ENCODE measurements at regions not wholly inside any gene's neighbourhood (a gene's known extent, or its start where the extent isn't known, plus 50 kb on each side); places are given as distances from the start of the nearest gene placed in this dataset.
"Not testable (repeated sequence)": the region's sequence is repeated elsewhere in the genome, so short reads cannot be mapped to it uniquely, and the experiment has no call there.

DNA sequence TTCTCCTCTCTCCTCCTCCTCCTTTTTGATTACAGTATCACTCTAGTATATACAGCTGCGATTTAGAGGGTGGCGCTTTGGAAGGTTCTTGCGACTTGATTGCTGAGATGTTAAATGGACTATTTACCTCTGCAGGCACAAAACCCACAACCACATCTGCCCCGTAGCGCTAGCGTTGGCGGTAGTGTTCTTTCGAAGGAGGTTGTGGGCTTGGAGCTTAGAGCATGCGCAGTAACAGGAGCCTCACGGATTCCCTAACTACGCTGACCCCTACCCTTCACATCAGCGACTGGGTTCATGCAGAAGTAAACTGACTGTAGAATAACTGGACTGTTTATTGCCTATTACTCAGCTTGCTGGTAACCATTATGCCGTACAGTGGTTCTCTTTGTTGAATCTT, 58.0 kb downstream of the CGGBP1 start:
- no peak for DNase-seq (ENCODE audit: low read depth in 2 of 2)

DNA sequence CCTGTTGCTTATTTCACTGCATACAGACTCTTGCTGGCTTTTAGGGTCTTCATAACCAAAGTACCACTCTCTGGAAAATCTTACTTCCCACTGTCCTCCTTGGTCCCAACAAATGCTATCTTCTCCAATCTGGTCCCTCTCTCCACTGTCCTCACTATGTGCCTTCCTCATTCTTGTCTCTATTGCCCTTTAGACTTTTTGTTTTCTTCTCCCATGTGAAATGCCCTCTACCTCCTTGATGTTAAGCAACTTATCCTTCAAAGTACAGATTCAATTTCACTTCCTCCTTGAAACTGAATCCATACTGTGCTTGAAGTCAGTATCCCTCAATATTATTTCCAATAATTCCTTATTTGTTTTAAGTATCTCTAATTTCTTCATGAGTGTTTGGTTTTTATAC, 60.8 kb downstream of the CGGBP1 start:
- DNase-seq (ENCODE audit: low read depth in 2 of 2): no peak

DNA sequence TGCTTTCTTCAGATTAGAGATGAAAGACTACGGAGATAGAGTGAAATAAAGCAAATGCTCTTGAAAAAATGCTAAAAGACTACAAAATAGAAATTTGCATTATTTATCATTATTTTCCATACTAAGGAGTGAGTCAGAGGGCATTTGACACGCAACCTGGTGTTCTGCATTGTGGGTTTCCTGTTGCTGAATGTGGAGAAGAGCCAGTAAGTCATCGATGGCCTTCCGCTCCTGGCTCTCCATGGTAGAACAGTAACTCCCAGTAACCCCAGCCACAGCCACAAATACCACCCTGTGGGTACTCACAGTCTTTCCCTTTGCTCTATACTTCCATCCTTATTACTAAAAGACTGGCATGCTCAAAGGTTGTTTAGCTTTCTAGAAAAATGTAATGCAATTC, 61.5 kb downstream of the CGGBP1 start:
- no peak for DNase-seq (ENCODE audit: low read depth in 2 of 2)

DNA sequence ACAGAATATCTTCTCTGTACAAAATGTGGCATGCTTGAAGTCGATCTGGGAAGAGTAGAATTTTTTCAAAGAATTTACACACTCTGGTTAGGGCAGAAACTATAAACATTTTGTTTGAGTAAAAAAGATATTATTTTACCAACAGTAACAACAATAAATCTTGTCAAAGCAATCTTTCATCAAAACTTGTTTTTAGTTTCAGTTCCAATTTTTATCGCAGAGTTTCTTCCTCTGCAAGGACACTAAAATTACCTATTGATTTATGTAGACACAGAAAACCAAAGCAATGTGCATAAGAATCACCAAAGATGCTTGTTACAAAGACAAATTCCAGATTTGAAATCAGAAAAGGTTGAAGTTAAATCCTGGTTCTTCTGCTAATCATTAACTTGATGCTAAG, 61.9 kb downstream of the CGGBP1 start:
- DNase-seq (ENCODE audit: low read depth in 2 of 2): no peak

DNA sequence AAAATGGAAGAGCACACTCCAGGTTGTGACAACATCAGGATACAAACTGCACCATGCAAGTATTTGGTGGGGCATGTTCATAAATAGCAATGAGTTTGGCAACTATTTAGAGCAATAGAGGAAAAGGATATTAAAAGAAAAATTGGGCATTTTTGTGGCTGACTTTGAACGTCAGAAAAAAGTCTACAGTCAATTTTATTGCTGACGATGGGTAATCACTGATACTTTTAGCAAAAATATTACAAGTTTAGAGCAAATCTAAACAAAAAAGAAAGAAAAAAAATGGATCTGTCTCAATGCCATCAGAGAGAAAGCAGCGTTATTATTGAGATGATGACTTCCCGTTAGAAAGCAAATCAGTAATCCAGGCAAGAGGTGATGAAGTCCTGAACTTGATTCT, 65.2 kb downstream of the CGGBP1 start:
- DNase-seq (ENCODE audit: low read depth in 2 of 2): no peak

DNA sequence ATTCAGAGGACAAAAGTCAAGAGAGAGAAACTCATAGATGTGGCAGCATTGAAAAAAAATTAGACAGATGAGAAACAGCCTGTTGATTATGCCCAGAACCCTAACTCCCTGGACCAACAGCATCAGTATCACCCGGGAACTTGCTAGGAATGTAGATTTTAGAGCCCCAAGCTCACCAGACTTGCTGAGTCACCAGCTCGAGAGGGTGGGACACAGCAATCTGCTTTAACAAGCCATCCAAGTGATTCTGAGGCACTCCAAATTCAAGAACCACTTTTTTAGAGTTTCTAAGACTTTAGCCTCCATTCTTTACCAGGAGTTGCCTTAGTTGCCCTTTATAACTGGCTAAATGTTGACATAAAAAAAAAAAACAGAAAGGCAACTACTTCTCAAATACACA, 70.9 kb downstream of the CGGBP1 start:
- DNase-seq (ENCODE audit: low read depth in 2 of 2): no peak

DNA sequence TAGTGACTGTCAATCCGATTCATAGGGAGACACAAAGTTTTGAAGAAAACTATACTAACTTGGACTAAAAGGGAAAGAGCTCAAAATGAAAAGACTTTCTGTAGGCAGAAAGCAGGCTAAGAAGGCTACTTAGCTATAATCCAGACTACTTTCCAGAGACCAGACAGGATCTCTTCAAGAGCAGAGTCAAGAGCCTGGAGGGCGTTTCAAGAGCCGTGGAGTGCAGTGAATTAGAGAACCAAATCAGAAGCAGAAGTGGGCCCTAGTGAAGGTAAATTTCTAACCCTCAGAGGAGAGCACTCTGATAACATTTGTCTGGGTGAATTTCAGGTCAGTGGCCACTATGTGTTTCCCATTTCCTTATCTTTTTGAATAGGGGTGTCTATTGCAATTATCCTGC, 76.4 kb downstream of the CGGBP1 start:
- DNase-seq (ENCODE audit: low read depth in 2 of 2): no peak

DNA sequence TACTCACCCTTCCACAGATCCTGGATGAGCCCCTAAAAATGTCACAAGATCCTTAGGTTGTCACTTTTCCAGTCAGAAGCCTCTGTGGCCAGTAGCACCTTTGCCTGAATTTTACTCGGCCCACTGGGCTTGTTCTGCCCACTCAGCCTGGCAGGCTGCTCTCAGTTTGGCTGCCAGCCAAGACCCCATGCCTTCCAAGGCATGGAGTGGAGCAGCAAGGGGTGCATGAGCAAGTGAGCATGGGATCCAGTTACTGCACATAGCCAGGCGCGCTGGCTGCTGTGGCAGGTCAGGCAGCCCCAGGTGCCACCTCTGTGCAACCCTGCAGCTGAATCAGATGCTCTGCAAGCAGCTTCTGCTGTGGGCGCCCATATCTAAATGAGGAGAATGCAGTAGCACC, 79.3 kb downstream of the CGGBP1 start:
- DNase-seq (ENCODE audit: low read depth in 2 of 2): no peak

DNA sequence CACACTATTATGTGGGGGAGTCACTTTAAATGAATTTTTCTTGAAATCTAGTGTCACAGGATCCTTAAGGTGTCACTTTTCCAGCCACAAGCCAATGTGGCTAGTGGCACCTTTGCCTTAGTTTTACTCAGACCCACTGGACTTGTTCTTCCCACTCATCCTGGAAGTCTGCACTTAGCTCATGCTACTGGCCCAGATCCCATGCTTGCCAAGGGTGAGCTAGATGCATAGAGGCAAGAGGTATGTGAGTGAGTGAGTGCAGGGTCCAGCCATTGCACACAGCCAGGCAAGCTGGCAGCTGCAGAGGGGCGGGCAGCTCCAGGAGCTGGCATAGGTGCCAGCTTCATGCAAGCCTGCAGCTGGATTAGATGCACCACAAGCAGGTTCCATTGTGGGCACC, 81.0 kb downstream of the CGGBP1 start:
- no peak for DNase-seq (ENCODE audit: low read depth in 2 of 2)

DNA sequence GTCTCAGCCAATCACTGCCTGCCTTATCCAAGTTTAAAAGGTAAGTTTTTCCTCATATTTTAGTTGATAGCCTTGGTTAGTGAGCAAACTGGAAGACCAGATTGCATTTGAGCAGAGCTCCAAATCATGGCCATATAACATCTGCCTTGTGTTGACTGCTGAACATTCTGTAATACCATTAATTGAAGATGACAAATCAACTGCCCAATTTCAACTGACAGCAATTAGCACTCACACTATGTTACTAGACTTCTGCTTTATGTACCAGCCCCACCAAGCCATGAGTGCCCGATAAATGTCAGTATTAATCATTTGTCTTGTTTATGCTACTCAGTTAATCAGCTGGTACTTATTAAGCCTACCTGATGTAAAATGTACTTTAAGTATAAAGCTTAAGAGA, 83.1 kb downstream of the CGGBP1 start:
- no peak for DNase-seq (ENCODE audit: low read depth in 2 of 2)

DNA sequence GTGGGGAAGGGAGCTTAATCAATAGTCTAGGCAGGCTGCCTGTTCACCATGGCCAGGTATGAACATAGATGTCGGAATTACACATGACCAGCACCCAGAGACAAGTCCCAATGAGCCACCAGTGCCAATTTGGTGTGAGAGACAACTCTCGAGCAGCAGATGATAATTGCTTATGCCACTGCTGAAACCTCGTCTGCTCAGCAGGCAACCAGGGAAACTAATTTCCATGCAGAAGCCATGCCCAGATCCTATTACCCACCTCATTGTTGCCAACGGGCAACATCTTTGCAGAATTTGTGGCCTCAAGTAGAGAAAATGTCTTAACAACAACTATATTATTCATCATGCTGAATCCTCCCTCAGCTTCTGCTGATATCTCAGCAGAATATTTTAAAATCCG, 84.9 kb downstream of the CGGBP1 start:
- DNase-seq (ENCODE audit: low read depth in 2 of 2): no peak

DNA sequence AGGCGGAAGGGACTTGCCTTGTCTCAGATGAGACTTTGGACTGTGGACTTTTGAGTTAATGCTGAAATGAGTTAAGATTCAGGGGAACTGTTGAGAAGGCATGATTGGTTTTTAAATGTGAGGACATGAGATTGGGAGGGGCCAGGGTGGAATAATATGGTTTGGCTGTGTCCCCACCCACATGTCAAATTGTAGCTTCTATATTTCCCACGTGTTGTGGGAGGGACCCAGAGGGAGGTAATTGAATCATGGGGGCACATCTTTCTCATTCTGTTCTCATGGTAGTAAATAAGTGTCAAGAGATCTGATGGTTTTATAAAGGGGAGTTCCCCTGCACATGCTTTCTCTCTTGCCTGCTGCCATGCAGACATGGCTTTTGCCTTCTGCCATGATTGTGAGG, 89.2 kb downstream of the CGGBP1 start:
- no peak for DNase-seq (ENCODE audit: low read depth in 2 of 2)

DNA sequence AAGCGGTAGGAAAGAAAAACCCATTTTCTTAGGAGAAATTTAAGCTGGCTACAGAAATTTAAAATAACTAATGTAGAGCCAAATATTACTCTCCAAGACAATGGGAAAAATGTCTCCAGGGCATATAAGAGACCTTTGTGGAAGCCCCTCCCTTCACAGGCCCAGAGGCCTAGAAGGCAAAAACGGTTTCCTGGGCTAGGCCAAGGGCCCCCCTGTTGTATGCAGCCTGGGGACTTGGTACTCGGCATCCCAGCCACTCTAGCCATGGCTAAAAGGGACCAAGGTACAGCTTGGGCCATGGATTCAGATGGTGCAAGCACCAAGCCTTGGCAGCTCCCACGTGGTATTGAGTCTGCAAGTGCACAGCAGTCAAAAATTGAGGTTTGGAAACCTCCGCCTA, 90.1 kb downstream of the CGGBP1 start:
- DNase-seq (ENCODE audit: low read depth in 2 of 2): no peak

DNA sequence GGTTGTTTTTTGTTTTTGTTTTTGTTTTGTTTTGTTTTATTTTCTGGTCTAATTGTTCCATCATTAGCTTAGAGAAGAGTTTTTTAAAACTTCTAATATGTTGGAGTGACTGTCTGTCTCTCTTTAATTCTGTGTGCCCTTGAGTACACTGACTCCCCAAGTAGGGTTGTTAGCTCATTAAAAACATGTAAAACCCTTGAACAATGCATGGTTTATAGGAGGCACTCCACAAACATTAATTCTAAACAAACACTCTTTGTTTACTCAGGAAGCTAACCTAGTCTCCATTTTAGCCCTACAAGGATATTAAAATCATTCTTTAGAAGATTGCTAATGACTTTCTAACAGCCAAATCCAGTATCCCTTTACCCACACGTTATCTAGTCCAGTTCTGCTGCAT, 100.5 kb downstream of the CGGBP1 start:
- DNase-seq (ENCODE audit: low read depth in 2 of 2): no peak

DNA sequence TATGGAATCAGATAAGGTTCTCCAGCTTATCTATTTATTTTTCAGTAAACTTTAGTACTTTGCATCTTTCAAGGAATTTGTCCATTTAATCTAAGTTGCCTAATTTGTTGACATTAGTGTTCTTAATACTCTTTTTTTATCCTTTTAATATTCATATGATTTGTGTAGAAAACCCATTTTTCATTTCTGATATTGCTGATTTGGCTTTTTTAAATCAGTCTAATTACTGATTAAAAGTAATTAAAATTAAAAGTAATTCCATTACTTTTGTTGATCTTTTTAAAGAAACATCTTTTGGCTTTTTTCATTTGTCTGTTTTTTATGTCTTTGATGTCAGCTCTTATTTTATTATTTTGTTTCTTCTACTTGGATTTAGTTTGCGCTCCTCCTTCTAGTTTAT, 101.2 kb downstream of the CGGBP1 start:
- DNase-seq (ENCODE audit: low read depth in 2 of 2): no peak

DNA sequence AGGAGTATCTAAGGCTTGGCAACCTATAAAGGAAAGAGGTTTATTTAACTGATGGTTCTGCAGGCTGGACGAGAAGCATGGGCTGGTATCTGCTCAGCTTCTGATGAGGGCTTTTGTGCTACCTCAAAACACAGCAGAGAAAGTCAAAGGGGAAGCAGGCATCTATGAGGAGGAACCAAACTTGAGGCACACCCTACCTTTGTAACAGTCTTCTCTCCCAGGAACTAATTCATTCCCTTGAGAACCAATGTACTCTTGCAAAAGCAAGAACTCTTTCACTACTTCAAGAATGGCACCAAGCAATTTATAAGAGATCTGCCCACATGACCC, 109.0 kb downstream of the CGGBP1 start:
- DNase-seq (ENCODE audit: low read depth in 2 of 2): no peak

DNA sequence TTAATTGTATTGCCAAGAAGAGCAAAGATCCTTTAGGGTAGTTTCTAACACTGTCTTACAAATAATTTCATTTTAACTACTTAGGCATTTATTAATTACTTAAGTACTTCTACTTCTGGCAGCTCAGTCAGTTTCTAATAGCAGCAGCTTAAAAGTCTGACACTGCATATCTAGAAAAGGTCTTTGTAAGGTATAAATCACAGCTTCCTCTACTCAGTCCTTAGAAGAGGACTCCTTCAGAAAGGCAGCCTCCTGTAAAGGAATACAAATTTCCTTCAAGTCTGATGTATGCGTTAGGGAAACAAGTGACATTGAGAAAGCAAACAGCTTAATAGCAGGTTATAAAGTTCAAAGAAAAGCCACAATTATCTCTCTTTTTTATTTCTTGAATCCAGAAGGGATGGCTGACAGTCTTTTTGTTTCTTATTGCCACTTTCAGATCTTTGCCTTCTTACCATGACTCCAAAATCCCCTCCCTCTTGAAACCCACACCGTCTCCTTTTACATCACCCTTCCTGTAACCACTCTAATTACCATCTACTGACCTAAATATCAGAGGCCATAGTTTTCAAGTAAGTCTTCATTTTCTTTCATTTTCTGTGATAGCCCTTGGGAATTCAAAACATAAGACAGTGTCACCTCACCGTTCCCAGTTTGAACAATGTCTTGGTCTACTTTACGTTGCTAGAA, 109.5 kb downstream of the CGGBP1 start:
- no peak for DNase-seq (ENCODE audit: low read depth in 2 of 2)

DNA sequence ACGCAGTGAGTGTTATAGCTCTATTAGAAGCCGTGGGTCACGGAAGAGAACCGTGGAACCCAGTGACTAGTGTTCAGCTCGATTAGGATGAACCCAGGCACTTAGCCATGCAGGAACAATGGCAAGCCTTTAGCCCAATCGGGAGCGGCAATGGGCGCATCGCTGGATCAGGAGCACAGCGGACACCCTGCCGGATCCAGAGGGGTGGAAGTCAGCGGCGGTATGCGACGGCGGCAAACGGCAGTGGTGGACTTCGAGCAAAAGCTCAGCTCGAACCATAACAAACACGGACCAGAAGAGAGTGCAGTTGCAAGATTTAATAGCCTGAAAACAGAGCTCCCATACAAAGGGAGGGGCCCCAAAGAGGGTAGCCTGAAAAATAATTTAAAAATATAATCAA, 112.8 kb downstream of the CGGBP1 start:
- not testable (repeated sequence) for DNase-seq (ENCODE audit: low read depth in 2 of 2)

DNA sequence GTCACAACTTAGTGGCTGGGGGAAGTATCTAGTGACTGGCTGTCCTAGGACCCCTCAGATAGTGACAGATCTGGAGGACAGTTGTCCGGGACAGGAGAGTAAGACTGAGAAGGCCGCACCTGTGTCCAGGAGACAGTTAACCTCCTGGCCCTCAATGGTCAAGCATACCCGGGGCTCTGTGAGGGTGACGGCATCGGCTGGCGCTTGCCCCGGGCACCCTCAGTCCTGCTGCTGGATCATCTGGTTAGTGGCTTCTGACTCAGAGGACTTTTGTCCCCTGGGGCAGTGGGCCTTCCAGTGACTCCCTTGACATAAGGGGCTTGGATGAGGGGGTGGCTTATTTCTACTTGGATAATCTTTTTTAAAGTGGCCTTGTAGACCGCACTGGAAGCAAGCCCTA, 116.5 kb downstream of the CGGBP1 start:
- not testable (repeated sequence) for DNase-seq (ENCODE audit: low read depth in 2 of 2)

DNA sequence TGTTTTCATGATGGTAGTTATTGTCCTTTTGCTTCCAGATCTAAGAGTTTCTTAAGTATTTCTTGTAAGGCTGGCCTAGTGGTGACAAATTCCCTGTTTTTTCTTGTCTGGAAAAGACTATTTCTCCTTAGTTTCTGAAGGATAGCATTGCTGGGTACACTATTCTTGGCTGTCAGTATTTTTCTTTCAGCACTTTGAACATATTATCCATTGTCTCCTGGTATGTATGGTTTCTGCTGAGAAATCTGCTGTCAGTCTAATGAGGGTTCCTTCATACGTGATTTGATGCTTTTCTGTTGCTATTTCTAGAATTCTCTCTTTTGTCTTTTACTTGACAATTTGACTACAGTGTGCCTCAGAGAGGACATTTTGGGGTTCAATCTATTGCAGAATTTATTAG, 134.3 kb downstream of the CGGBP1 start:
- no peak for DNase-seq (ENCODE audit: low read depth in 2 of 2)

DNA sequence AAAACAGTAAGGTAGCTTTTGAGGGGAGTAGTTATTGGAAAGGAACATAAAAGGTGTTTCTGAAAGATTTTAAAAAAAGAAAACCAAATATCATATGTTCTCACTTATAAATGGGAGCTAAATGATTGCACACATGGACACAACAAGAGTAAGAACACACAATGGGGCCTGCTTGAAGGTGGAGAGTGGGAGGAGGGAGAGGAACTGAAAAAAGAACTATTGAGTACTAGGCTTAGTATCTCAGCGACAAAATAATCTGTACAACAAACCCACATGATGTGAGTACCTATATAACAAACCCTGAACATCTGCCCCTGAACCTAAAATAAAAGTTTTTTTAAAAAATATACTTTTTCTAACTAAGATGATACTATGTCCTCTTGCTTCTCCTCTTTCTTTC, 138.3 kb downstream of the CGGBP1 start:
- no peak for DNase-seq (ENCODE audit: low read depth in 2 of 2)

DNA sequence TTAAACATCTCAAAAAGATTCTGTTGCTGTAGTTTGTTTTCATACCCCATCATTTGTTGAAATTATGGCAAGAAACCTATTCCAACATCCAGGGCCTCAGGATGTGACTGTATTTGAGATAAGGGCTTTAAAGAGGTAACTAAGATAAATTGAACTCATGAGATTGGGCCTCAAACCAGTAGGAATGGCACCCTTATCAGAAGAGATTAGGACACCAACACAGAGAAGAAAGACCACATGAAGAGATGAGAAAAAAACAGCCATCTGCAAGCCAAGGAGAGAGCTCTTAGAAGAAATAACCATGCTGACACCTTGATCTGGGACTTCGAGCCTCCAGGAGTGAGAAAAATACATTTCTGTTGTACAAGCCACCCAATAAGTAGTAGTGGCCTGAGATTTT, 157.7 kb downstream of the CGGBP1 start:
- no peak for DNase-seq (ENCODE audit: low read depth in 2 of 2)

DNA sequence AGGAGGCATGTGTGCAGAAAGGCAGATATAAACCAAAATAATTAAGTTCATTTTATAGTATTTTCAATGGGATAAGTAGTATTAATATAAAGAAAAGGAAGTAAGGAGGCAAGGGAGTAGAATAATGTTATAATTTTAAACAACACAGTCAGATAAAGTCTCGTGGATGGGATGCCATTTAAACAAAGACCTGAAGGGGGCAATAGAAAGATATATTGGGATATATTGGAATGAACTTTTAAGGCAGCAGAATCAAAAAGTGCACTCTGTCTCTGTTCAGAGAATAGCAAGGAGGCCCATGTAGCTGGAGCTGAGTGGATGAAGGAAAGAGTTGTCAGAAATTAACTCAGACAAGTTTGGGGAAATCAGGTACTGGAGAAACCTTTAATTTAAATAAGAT, 158.7 kb downstream of the CGGBP1 start:
- DNase-seq (ENCODE audit: low read depth in 2 of 2): no peak

DNA sequence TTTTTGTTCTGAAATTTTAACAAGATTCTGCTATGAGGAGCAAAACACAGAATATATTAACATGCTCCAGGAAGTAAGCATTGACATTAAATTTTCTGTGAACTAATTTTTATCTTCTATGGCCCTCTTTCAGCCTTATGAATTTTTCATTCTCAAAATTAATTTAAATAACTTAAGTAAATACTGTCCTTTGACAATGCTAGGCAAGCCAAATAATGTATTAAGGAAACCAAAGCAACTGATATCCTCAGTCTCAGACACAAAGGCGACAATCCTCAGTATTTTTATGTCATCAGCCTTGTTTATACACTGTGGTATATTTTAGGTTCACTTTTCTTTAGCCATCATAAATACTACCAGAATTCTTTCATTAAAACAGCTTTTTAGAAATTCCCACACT, 159.8 kb downstream of the CGGBP1 start:
- no peak for DNase-seq (ENCODE audit: low read depth in 2 of 2)

DNA sequence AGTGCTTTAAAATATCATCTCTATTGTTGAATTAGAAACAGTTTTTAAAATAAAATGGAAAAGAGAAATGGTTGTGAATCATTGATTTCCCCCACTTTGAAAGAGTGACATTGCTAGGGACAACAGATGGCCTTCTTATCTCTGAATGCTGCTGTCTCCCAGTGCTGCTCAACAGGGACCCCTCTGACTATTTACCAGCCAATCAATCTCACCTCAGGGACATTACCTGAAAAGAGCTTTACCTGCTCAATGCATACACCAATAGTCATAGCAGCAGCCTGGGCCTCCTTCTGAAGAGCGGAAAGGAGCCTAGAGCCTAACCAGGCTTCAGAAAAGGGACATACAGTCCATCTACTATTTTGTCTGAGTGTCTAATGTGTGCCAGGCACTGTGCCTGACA, 162.8 kb downstream of the CGGBP1 start:
- no peak for DNase-seq (ENCODE audit: low read depth in 2 of 2)

Data from fibroblast of skin of left quadriceps (primary cell).